Kidney epithelial cell (primary cell): ENCODE measurements at regions not wholly inside any gene's neighbourhood (a gene's known extent, or its start where the extent isn't known, plus 50 kb on each side); places are given as distances from the start of the nearest gene placed in this dataset.

Source experiments
- DNase-seq: peaks from one replicate; pipeline ENCODE4 v3.0.0-alpha.2; 2010; ENCODE audit warnings: low read depth
- H3K27me3 ChIP-seq: 2 replicates; pipeline ENCODE4 v1.6.0; 2011; ENCODE audit warnings: low read length; ENCODE audit not compliant: control insufficient read depth, insufficient read depth
- H3K36me3 ChIP-seq: 2 replicates; pipeline ENCODE4 v1.5.1; 2011; ENCODE audit warnings: low read length; ENCODE audit not compliant: control insufficient read depth, insufficient read depth
- H3K4me3 ChIP-seq: 2 replicates; pipeline ENCODE4 v1.5.1; 2011; ENCODE audit warnings: low read depth, mild to moderate bottlenecking, control low read depth, low read length
- CTCF ChIP-seq: IDR thresholded peaks from 2 replicates; pipeline ENCODE4 v1.5.1; 2011; ENCODE audit warnings: mild to moderate bottlenecking, moderate library complexity, low read length, control low read depth, inconsistent platforms; ENCODE audit not compliant: insufficient read depth, poor library complexity, severe bottlenecking

GRCh38 chr18:10035281-10035991, 121.6 kb downstream of the VAPA start:
- Histone ChIP-seq H3K4me3 (no peak overlapping the region), H3K27me3 (no peaks in the 10 kb centered on the region), H3K36me3 (no peaks in the 10 kb centered on the region)
- no peak for DNase-seq
- no peak for TF ChIP-seq CTCF

GRCh38 chr18:10036479-10036878, 122.7 kb downstream of the VAPA start:
- no peak for DNase-seq
- no peak for TF ChIP-seq CTCF
- Histone ChIP-seq H3K36me3 (no peaks in the 10 kb centered on the region), H3K27me3 (no peaks in the 10 kb centered on the region), H3K4me3 (no peak overlapping the region)

DNA sequence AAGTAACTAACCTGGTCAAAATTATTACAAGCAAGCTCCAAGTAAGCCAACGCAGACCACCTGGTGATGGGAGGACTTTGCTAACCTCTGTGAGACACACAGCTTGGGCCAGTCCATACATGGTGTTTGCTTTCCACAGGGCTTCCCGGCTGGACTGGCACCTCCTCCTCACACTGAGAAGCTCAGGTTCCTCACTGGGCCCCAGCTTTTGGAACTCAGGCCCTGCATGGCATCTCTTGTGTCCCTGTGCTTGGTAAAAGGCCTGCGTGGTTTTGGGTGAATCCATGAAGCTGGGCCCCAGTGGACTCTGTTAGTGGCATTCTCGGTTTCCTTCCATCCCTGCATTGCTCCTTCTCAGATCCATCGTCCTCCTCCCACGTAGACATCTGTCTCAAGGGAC, 123.4 kb downstream of the VAPA start:
- no peak for TF ChIP-seq CTCF
- DNase-seq, result no peak
- H3K36me3 ChIP-seq, result no peaks in the 10 kb centered on the region
- no peaks in the 10 kb centered on the region for H3K27me3 ChIP-seq
- H3K4me3 ChIP-seq, result no peak overlapping the region

GRCh38 chr18:10038268-10038667, 124.5 kb downstream of the VAPA start:
- H3K27me3 ChIP-seq, result no peaks in the 10 kb centered on the region
- no peak for TF ChIP-seq CTCF
- H3K36me3 ChIP-seq, result no peaks in the 10 kb centered on the region
- no peak for DNase-seq
- H3K4me3 ChIP-seq, result no peak overlapping the region

DNA sequence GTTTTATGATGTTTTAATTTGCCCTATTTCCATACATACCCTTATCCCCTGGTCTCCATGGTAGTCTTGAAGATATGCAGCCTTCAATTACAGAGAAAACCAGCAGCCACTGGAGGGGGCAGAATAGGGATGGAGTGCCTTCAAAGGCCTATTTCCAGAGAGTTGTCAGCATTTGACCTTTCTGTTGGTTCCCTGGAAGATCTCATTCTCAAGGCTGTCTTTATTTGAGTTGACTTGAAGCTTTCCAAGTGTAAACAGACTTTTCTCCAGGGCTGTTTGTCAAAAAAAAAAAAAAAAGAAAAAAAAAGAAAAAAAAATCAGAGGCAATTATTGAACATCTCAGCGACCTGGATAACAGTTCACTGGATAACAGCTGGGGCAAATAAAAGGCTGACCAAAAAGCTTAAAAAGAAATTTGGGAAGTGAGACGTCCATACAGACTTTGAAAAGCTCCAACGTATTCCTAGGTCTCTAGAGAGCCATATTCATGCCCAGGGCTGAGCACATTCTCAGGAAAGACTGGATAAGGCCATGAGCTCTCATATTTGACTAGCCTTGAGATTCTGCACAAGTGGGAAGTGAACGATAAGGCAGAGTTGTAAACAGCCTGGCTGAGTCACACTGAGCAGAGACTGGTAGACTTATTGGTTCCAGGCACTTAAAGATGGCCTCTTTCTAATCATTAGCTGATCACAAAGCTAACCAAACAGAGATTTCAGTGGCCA, 126.6 kb downstream of the VAPA start:
- Histone ChIP-seq H3K27me3 (no peaks in the 10 kb centered on the region), H3K4me3 (no peak overlapping the region), H3K36me3 (no peaks in the 10 kb centered on the region)
- DNase-seq, result no peak
- TF ChIP-seq CTCF, result no peak
